ENCODE measurements at regions not wholly inside any gene's neighbourhood (a gene's known extent, or its start where the extent isn't known, plus 50 kb on each side); places are given as distances from the start of the nearest gene placed in this dataset.

GRCh38 chr2:235194351-235194750 lies 242.5 kb downstream of the SH3BP4 start:
- TF ChIP-seq CTCF (IDR thresholded peaks at IDR 0.05) (no peak), SIN3A (IDR thresholded peaks at IDR 0.05; ENCODE audit: borderline replicate concordance, insufficient read depth, low read depth, low read length) (no peak), POLR2AphosphoS5 (IDR thresholded peaks at IDR 0.05; ENCODE audit: low read depth, low read length) (no peak), TCF7L2 (IDR thresholded peaks at IDR 0.05; ENCODE audit: low read depth, low read length) (no peak)
- TF ChIP-seq, protein P1, sequence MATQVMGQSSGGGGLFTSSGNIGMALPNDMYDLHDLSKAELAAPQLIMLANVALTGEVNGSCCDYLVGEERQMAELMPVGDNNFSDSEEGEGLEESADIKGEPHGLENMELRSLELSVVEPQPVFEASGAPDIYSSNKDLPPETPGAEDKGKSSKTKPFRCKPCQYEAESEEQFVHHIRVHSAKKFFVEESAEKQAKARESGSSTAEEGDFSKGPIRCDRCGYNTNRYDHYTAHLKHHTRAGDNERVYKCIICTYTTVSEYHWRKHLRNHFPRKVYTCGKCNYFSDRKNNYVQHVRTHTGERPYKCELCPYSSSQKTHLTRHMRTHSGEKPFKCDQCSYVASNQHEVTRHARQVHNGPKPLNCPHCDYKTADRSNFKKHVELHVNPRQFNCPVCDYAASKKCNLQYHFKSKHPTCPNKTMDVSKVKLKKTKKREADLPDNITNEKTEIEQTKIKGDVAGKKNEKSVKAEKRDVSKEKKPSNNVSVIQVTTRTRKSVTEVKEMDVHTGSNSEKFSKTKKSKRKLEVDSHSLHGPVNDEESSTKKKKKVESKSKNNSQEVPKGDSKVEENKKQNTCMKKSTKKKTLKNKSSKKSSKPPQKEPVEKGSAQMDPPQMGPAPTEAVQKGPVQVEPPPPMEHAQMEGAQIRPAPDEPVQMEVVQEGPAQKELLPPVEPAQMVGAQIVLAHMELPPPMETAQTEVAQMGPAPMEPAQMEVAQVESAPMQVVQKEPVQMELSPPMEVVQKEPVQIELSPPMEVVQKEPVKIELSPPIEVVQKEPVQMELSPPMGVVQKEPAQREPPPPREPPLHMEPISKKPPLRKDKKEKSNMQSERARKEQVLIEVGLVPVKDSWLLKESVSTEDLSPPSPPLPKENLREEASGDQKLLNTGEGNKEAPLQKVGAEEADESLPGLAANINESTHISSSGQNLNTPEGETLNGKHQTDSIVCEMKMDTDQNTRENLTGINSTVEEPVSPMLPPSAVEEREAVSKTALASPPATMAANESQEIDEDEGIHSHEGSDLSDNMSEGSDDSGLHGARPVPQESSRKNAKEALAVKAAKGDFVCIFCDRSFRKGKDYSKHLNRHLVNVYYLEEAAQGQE (IDR thresholded peaks at IDR 0.05; ENCODE audit: insufficient read depth in 1 of 2, low read depth in 2 of 2, low read length in 1 of 2), result no peak
